ENCODE measurements at regions not wholly inside any gene's neighbourhood (a gene's known extent, or its start where the extent isn't known, plus 50 kb on each side); places are given as distances from the start of the nearest gene placed in this dataset.
"Not testable (repeated sequence)": the region's sequence is repeated elsewhere in the genome, so short reads cannot be mapped to it uniquely, and the experiment has no call there.

- Histone ChIP-seq H3K4me3 (no peak overlapping the region), H3K4me1 (no peaks in the 10 kb centered on the region), H3K36me3 (no peaks in the 10 kb centered on the region), H3K27ac (no peak overlapping the region), H3K9me3 (no peaks in the 10 kb centered on the region), H3K27me3 (peaks cover 36% of the 10 kb centered on the region)
- WGBS, 2 donors (ENCODE audit: low coverage in 1 of 2): 50% methylated on average over 1 of the region's 1 CpG; no CpG with 5 or more reads in 1 of the 2 donors
- TF ChIP-seq EP300 (IDR thresholded peaks at IDR 0.05; ENCODE audit: low read depth) (no peak), POLR2A (IDR thresholded peaks at IDR 0.05) (no peak), CTCF (IDR thresholded peaks at IDR 0.05) (no peak), POLR2AphosphoS5 (IDR thresholded peaks at IDR 0.05) (no peak)
- DNase-seq: no peak
- in situ Hi-C loops (cut with MboI; ENCODE audit: low pct_ligation_motif_present in 1 of 4, low pct_unique_long_range_greater_than_20kb in 1 of 4, low sequenced_read_pairs in 3 of 4) (loop anchor here in 2 of 4 donors (25.0 kb wide), 1 partner anchor 211 kb away; no protein-coding TSS in a partner anchor), intact Hi-C loops (cut with DNase I; ENCODE audit: low total_unique reads) (no loop called here)
Observed at GRCh38 chr1:204773246-204773645, 87.7 kb upstream of the LRRN2 start.

- no peaks in the 10 kb centered on the region for H3K36me3 ChIP-seq
- no peaks in the 10 kb centered on the region for H3K4me1 ChIP-seq
- TF ChIP-seq CTCF (IDR thresholded peaks at IDR 0.05): no peak
- TF ChIP-seq POLR2AphosphoS5 (IDR thresholded peaks at IDR 0.05): no peak
- no peak for TF ChIP-seq POLR2A (IDR thresholded peaks at IDR 0.05)
- no peak for TF ChIP-seq EP300 (IDR thresholded peaks at IDR 0.05; ENCODE audit: low read depth)
- WGBS, 2 donors (ENCODE audit: low coverage in 1 of 2): 71 to 77% methylated on average over 3 to 4 of the region's 4 CpGs
- no peaks in the 10 kb centered on the region for H3K9me3 ChIP-seq
- in situ Hi-C loops (cut with MboI; ENCODE audit: low pct_ligation_motif_present in 1 of 4, low pct_unique_long_range_greater_than_20kb in 1 of 4, low sequenced_read_pairs in 3 of 4) (no loop called here), intact Hi-C loops (cut with DNase I; ENCODE audit: low total_unique reads) (no loop called here)
- H3K4me3 ChIP-seq: no peak overlapping the region
- DNase-seq: no peak
- H3K27ac ChIP-seq: no peak overlapping the region
- peaks cover 19% of the 10 kb centered on the region for H3K27me3 ChIP-seq
Observed at GRCh38 chr1:204775546-204775945, 90.0 kb upstream of the LRRN2 start.

- H3K27me3 ChIP-seq: peaks cover 17% of the 10 kb centered on the region
- intact Hi-C loops (cut with DNase I; ENCODE audit: low total_unique reads): no loop called here
- no peak for DNase-seq
- TF ChIP-seq POLR2AphosphoS5 (IDR thresholded peaks at IDR 0.05) (no peak), EP300 (IDR thresholded peaks at IDR 0.05; ENCODE audit: low read depth) (no peak)
- WGBS, 2 donors (ENCODE audit: low coverage in 1 of 2): 80 to 89% methylated on average over 5 to 7 of the region's 7 CpGs
- H3K9me3 ChIP-seq: no peaks in the 10 kb centered on the region
- no peaks in the 10 kb centered on the region for H3K36me3 ChIP-seq
- H3K4me3 ChIP-seq: no peak overlapping the region
- no peaks in the 10 kb centered on the region for H3K4me1 ChIP-seq
- in situ Hi-C loops (cut with MboI; ENCODE audit: low pct_ligation_motif_present in 1 of 4, low pct_unique_long_range_greater_than_20kb in 1 of 4, low sequenced_read_pairs in 3 of 4): no loop called here
- no peak overlapping the region for H3K27ac ChIP-seq
Observed at GRCh38 chr1:204777591-204777990, 92.1 kb upstream of the LRRN2 start.

- Histone ChIP-seq H3K36me3 (no peaks in the 10 kb centered on the region), H3K27me3 (peaks cover 4% of the 10 kb centered on the region), H3K4me3 (no peak overlapping the region), H3K4me1 (no peaks in the 10 kb centered on the region), H3K9me3 (no peaks in the 10 kb centered on the region), H3K27ac (no peak overlapping the region)
- TF ChIP-seq CTCF (IDR thresholded peaks at IDR 0.05): no peak
- DNase-seq: no peak
- in situ Hi-C loops (cut with MboI; ENCODE audit: low pct_ligation_motif_present in 1 of 4, low pct_unique_long_range_greater_than_20kb in 1 of 4, low sequenced_read_pairs in 3 of 4) (no loop called here), intact Hi-C loops (cut with DNase I; ENCODE audit: low total_unique reads) (no loop called here)
- WGBS, 2 donors (ENCODE audit: low coverage in 1 of 2): 62 to 82% methylated on average over 3 of the region's 3 CpGs
Observed at GRCh38 chr1:204780630-204781029, 90.0 kb upstream of the NFASC start.

GRCh38 chr1:204782118-204782700 is 88.5 kb upstream of the NFASC start:
- Histone ChIP-seq H3K27me3 (peaks cover 4% of the 10 kb centered on the region), H3K4me1 (no peaks in the 10 kb centered on the region), H3K4me3 (no peak overlapping the region), H3K36me3 (no peaks in the 10 kb centered on the region), H3K9me3 (no peaks in the 10 kb centered on the region), H3K27ac (no peak overlapping the region)
- no peak for DNase-seq
- TF ChIP-seq CTCF (IDR thresholded peaks at IDR 0.05): no peak
- no peak for TF ChIP-seq POLR2A (IDR thresholded peaks at IDR 0.05)
- TF ChIP-seq POLR2AphosphoS5 (IDR thresholded peaks at IDR 0.05): no peak
- TF ChIP-seq EP300 (IDR thresholded peaks at IDR 0.05; ENCODE audit: low read depth): no peak
- in situ Hi-C loops (cut with MboI; ENCODE audit: low pct_ligation_motif_present in 1 of 4, low pct_unique_long_range_greater_than_20kb in 1 of 4, low sequenced_read_pairs in 3 of 4): no loop called here
- WGBS, 2 donors (ENCODE audit: low coverage in 1 of 2): 63 to 68% methylated on average over 2 to 4 of the region's 4 CpGs
- intact Hi-C loops (cut with DNase I; ENCODE audit: low total_unique reads): no loop called here

GRCh38 chr1:204785023-204785422 is 85.6 kb upstream of the NFASC start:
- intact Hi-C loops (cut with DNase I; ENCODE audit: low total_unique reads): not testable (repeated sequence)

More at GRCh38 chr1:204785023-204785422, 85.6 kb upstream of the NFASC start:
- H3K4me3 ChIP-seq; H3K4me1 ChIP-seq; DNase-seq; H3K9me3 ChIP-seq; in situ Hi-C loops (cut with MboI; ENCODE audit: low pct_ligation_motif_present in 1 of 4, low pct_unique_long_range_greater_than_20kb in 1 of 4, low sequenced_read_pairs in 3 of 4); H3K27ac ChIP-seq; H3K36me3 ChIP-seq: not testable (repeated sequence)
- peaks cover 12% of the 10 kb centered on the region for H3K27me3 ChIP-seq
- 66 to 70% methylated on average over 4 of the region's 4 CpGs for WGBS, 2 donors (ENCODE audit: low coverage in 1 of 2)
